ENCODE measurements at regions not wholly inside any gene's neighbourhood (a gene's known extent, or its start where the extent isn't known, plus 50 kb on each side); places are given as distances from the start of the nearest gene placed in this dataset.

GRCh38 chr5:2981652-2982051 is 230.2 kb upstream of the IRX2 start:
- H3K4me3 Mint-ChIP-seq: no peak overlapping the region
- H3K27me3 Mint-ChIP-seq (ENCODE audit: low read depth): peaks cover 4% of the 10 kb centered on the region
- no peak overlapping the region for H3K27ac Mint-ChIP-seq (ENCODE audit: unreplicated experiment)
- H3K36me3 Mint-ChIP-seq (ENCODE audit: low read depth): peaks cover 6% of the 10 kb centered on the region
- peaks cover 11% of the 10 kb centered on the region for H3K4me1 Mint-ChIP-seq
- DNase-seq (ENCODE audit: low read depth, low spot score): no peak
- H3K9me3 Mint-ChIP-seq: peaks cover 10% of the 10 kb centered on the region
- no peak for TF ChIP-seq CTCF (conservative IDR thresholded peaks at IDR 0.05)

- H3K4me3 Mint-ChIP-seq: no peak overlapping the region
Observed at GRCh38 chr5:2981035-2981434, 229.6 kb upstream of the IRX2 start.

GRCh38 chr5:2960294-2960693 is 208.8 kb upstream of the IRX2 start:
- Mint-ChIP-seq H3K27ac (ENCODE audit: unreplicated experiment) (no peak overlapping the region), H3K4me3 (no peak overlapping the region), H3K9me3 (peaks cover 14% of the 10 kb centered on the region), H3K36me3 (ENCODE audit: low read depth) (peaks cover 3% of the 10 kb centered on the region), H3K27me3 (ENCODE audit: low read depth) (no peaks in the 10 kb centered on the region), H3K4me1 (no peaks in the 10 kb centered on the region)
- TF ChIP-seq CTCF (conservative IDR thresholded peaks at IDR 0.05): no peak
- no peak for DNase-seq (ENCODE audit: low read depth, low spot score)

More at GRCh38 chr5:2981035-2981434, 229.6 kb upstream of the IRX2 start:
- TF ChIP-seq CTCF (conservative IDR thresholded peaks at IDR 0.05): no peak
- Mint-ChIP-seq H3K9me3 (peaks cover 15% of the 10 kb centered on the region), H3K27me3 (ENCODE audit: low read depth) (peaks cover 4% of the 10 kb centered on the region), H3K4me1 (peaks cover 11% of the 10 kb centered on the region), H3K36me3 (ENCODE audit: low read depth) (peaks cover 10% of the 10 kb centered on the region), H3K27ac (ENCODE audit: unreplicated experiment) (no peak overlapping the region)
- DNase-seq (ENCODE audit: low read depth, low spot score): no peak

- Mint-ChIP-seq H3K27me3 (ENCODE audit: low read depth) (no peaks in the 10 kb centered on the region), H3K36me3 (ENCODE audit: low read depth) (peaks cover 4% of the 10 kb centered on the region), H3K27ac (ENCODE audit: unreplicated experiment) (no peak overlapping the region), H3K4me3 (no peak overlapping the region), H3K9me3 (peaks cover 13% of the 10 kb centered on the region), H3K4me1 (no peaks in the 10 kb centered on the region)
- no peak for TF ChIP-seq CTCF (conservative IDR thresholded peaks at IDR 0.05)
- no peak for DNase-seq (ENCODE audit: low read depth, low spot score)
Observed at GRCh38 chr5:2958976-2959375, 207.5 kb upstream of the IRX2 start.

- Mint-ChIP-seq H3K9me3 (peaks cover 6% of the 10 kb centered on the region), H3K36me3 (ENCODE audit: low read depth) (peaks cover 3% of the 10 kb centered on the region), H3K27me3 (ENCODE audit: low read depth) (no peaks in the 10 kb centered on the region), H3K4me3 (no peak overlapping the region), H3K4me1 (no peaks in the 10 kb centered on the region), H3K27ac (ENCODE audit: unreplicated experiment) (no peak overlapping the region)
- TF ChIP-seq CTCF (conservative IDR thresholded peaks at IDR 0.05): no peak
- no peak for DNase-seq (ENCODE audit: low read depth, low spot score)
Observed at GRCh38 chr5:2948875-2949274, 197.4 kb upstream of the IRX2 start.

- TF ChIP-seq CTCF (conservative IDR thresholded peaks at IDR 0.05): no peak
- no peaks in the 10 kb centered on the region for H3K27me3 Mint-ChIP-seq (ENCODE audit: low read depth)
- DNase-seq (ENCODE audit: low read depth, low spot score): no peak
- H3K9me3 Mint-ChIP-seq: peaks cover 11% of the 10 kb centered on the region
- H3K4me1 Mint-ChIP-seq: no peaks in the 10 kb centered on the region
- no peak overlapping the region for H3K4me3 Mint-ChIP-seq
- H3K36me3 Mint-ChIP-seq (ENCODE audit: low read depth): peaks cover 6% of the 10 kb centered on the region
- no peak overlapping the region for H3K27ac Mint-ChIP-seq (ENCODE audit: unreplicated experiment)
Observed at GRCh38 chr5:2946315-2946714, 194.8 kb upstream of the IRX2 start.
